ENCODE measurements at regions not wholly inside any gene's neighbourhood (a gene's known extent, or its start where the extent isn't known, plus 50 kb on each side); places are given as distances from the start of the nearest gene placed in this dataset.

GRCh38 chr5:167064198-167064776, 1227.2 kb upstream of the WWC1 start:
- Mint-ChIP-seq H3K4me3 (ENCODE audit: unreplicated experiment) (no peak overlapping the region), H3K9me3 (ENCODE audit: low read depth) (no peaks in the 10 kb centered on the region), H3K4me1 (ENCODE audit: low read depth) (no peaks in the 10 kb centered on the region), H3K36me3 (ENCODE audit: low read depth) (no peaks in the 10 kb centered on the region), H3K27me3 (ENCODE audit: low read depth) (peaks cover 35% of the 10 kb centered on the region), H3K27ac (ENCODE audit: unreplicated experiment) (no peak overlapping the region)
- TF ChIP-seq, protein P1, sequence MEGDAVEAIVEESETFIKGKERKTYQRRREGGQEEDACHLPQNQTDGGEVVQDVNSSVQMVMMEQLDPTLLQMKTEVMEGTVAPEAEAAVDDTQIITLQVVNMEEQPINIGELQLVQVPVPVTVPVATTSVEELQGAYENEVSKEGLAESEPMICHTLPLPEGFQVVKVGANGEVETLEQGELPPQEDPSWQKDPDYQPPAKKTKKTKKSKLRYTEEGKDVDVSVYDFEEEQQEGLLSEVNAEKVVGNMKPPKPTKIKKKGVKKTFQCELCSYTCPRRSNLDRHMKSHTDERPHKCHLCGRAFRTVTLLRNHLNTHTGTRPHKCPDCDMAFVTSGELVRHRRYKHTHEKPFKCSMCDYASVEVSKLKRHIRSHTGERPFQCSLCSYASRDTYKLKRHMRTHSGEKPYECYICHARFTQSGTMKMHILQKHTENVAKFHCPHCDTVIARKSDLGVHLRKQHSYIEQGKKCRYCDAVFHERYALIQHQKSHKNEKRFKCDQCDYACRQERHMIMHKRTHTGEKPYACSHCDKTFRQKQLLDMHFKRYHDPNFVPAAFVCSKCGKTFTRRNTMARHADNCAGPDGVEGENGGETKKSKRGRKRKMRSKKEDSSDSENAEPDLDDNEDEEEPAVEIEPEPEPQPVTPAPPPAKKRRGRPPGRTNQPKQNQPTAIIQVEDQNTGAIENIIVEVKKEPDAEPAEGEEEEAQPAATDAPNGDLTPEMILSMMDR (IDR thresholded peaks at IDR 0.05): no peak
- no peak for DNase-seq (ENCODE audit: low spot score)

GRCh38 chr5:167065794-167066193, 1225.7 kb upstream of the WWC1 start:
- DNase-seq (ENCODE audit: low spot score): no peak
- Mint-ChIP-seq H3K4me3 (ENCODE audit: unreplicated experiment) (no peak overlapping the region), H3K27me3 (ENCODE audit: low read depth) (peaks cover 35% of the 10 kb centered on the region), H3K36me3 (ENCODE audit: low read depth) (no peaks in the 10 kb centered on the region), H3K4me1 (ENCODE audit: low read depth) (no peaks in the 10 kb centered on the region), H3K27ac (ENCODE audit: unreplicated experiment) (no peak overlapping the region), H3K9me3 (ENCODE audit: low read depth) (no peaks in the 10 kb centered on the region)
- TF ChIP-seq, protein P1 (IDR thresholded peaks at IDR 0.05): no peak

GRCh38 chr5:167071981-167072610, 1219.3 kb upstream of the WWC1 start:
- TF ChIP-seq, protein P1 (IDR thresholded peaks at IDR 0.05): no peak

DNA sequence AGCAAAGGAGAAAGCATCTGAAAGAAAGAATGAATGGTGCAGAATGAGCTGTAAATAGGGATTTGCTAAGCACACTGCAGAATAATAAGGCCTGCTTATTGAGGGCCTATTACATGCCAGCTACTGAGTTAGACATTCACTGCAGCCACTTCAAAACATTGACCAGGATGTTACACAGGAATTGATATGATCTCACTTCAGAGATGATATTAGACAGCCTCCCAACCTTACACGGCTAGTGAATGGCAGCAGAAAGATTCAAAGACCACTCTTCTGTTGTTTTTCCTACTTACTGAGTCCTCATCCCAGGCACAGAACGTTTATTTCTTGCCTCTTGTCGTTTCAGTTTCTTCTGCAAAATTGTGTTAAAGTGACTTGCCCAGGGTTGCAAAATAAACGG, 1209.9 kb upstream of the WWC1 start:
- no peak for DNase-seq (ENCODE audit: low spot score)
- Mint-ChIP-seq H3K27me3 (ENCODE audit: low read depth) (peaks cover 6% of the 10 kb centered on the region), H3K9me3 (ENCODE audit: low read depth) (no peaks in the 10 kb centered on the region), H3K4me1 (ENCODE audit: low read depth) (no peaks in the 10 kb centered on the region), H3K27ac (ENCODE audit: unreplicated experiment) (no peak overlapping the region), H3K36me3 (ENCODE audit: low read depth) (no peaks in the 10 kb centered on the region), H3K4me3 (ENCODE audit: unreplicated experiment) (no peak overlapping the region)
- TF ChIP-seq, protein P1 (IDR thresholded peaks at IDR 0.05): no peak

More at GRCh38 chr5:167071981-167072610, 1219.3 kb upstream of the WWC1 start:
- Mint-ChIP-seq H3K36me3 (ENCODE audit: low read depth) (no peaks in the 10 kb centered on the region), H3K27me3 (ENCODE audit: low read depth) (peaks cover 25% of the 10 kb centered on the region), H3K4me1 (ENCODE audit: low read depth) (no peaks in the 10 kb centered on the region), H3K27ac (ENCODE audit: unreplicated experiment) (no peak overlapping the region), H3K9me3 (ENCODE audit: low read depth) (no peaks in the 10 kb centered on the region), H3K4me3 (ENCODE audit: unreplicated experiment) (no peak overlapping the region)
- DNase-seq (ENCODE audit: low spot score): no peak

- H3K4me3 Mint-ChIP-seq (ENCODE audit: unreplicated experiment): no peak overlapping the region
- H3K36me3 Mint-ChIP-seq (ENCODE audit: low read depth): no peaks in the 10 kb centered on the region
- H3K9me3 Mint-ChIP-seq (ENCODE audit: low read depth): peaks cover 7% of the 10 kb centered on the region
- no peak overlapping the region for H3K27ac Mint-ChIP-seq (ENCODE audit: unreplicated experiment)
- peaks cover 9% of the 10 kb centered on the region for H3K27me3 Mint-ChIP-seq (ENCODE audit: low read depth)
- TF ChIP-seq, protein P1 (IDR thresholded peaks at IDR 0.05): no peak
- no peaks in the 10 kb centered on the region for H3K4me1 Mint-ChIP-seq (ENCODE audit: low read depth)
- DNase-seq (ENCODE audit: low spot score): no peak
Measured at GRCh38 chr5:167096816-167097215, 1194.6 kb upstream of the WWC1 start.
